ENCODE measurements at regions not wholly inside any gene's neighbourhood (a gene's known extent, or its start where the extent isn't known, plus 50 kb on each side); places are given as distances from the start of the nearest gene placed in this dataset.

- TF ChIP-seq CTCF (tag by site-specific recombination; IDR thresholded peaks at IDR 0.05) (no peak), SALL2 (tag by site-specific recombination; IDR thresholded peaks at IDR 0.05; ENCODE audit: borderline replicate concordance) (no peak), ZNF274 (IDR thresholded peaks at IDR 0.05; ENCODE audit: low read length) (no peak), ZNF274 (tag by site-specific recombination; IDR thresholded peaks at IDR 0.05; ENCODE audit: borderline replicate concordance) (no peak), TCF7L2 (IDR thresholded peaks at IDR 0.05; ENCODE audit: borderline replicate concordance, low read depth, low read length) (no peak), ZNF549 (tag by site-specific recombination; IDR thresholded peaks at IDR 0.05) (no peak), ZBTB7A (tag by site-specific recombination; IDR thresholded peaks at IDR 0.05; ENCODE audit: low read depth) (no peak), TRIM28 (IDR thresholded peaks at IDR 0.05; ENCODE audit: borderline replicate concordance, low read length) (no peak), ZNF292 (tag by site-specific recombination; IDR thresholded peaks at IDR 0.05; ENCODE audit: borderline replicate concordance, low read depth) (no peak)
These were observed 92.5 kb upstream of the TGIF1 start for GRCh38 chr18:3357516-3357915.
